Activated CD4-positive, alpha-beta T cell treated with anti-CD3 and anti-CD28 coated beads, Interleukin-2, amount 10 ng/mL, durations not matched to agents 24 days and 14 days (primary cell): ENCODE measurements at regions not wholly inside any gene's neighbourhood (a gene's known extent, or its start where the extent isn't known, plus 50 kb on each side); places are given as distances from the start of the nearest gene placed in this dataset.

Experiments used
- DNase-seq: peaks from one replicate; pipeline ENCODE4 v3.0.0; 2022
- H3K27ac Mint-ChIP-seq: one replicate; pipeline ENCODE4 v1.8.0; 2022; ENCODE audit warnings: mild to moderate bottlenecking, mixed read lengths
- H3K27me3 Mint-ChIP-seq: one replicate; pipeline ENCODE4 v1.8.0; 2022; ENCODE audit warnings: mixed read lengths
- H3K36me3 Mint-ChIP-seq: one replicate; pipeline ENCODE4 v1.8.0; 2022; ENCODE audit warnings: low read depth, mild to moderate bottlenecking, mixed read lengths
- H3K4me1 Mint-ChIP-seq: one replicate; pipeline ENCODE4 v1.8.0; 2021; ENCODE audit warnings: mixed read lengths
- H3K4me3 Mint-ChIP-seq: one replicate; pipeline ENCODE4 v1.8.0; 2022; ENCODE audit warnings: mild to moderate bottlenecking, moderate library complexity, mixed read lengths
- H3K9me3 Mint-ChIP-seq: one replicate; pipeline ENCODE4 v1.8.0; 2021; ENCODE audit warnings: mixed read lengths
- intact Hi-C: fragments of 100-400 bp; cut with micrococcal nuclease; formaldehyde crosslinking; loops from one replicate; pipeline ENCODE4 v1.15.1; 2023

DNA sequence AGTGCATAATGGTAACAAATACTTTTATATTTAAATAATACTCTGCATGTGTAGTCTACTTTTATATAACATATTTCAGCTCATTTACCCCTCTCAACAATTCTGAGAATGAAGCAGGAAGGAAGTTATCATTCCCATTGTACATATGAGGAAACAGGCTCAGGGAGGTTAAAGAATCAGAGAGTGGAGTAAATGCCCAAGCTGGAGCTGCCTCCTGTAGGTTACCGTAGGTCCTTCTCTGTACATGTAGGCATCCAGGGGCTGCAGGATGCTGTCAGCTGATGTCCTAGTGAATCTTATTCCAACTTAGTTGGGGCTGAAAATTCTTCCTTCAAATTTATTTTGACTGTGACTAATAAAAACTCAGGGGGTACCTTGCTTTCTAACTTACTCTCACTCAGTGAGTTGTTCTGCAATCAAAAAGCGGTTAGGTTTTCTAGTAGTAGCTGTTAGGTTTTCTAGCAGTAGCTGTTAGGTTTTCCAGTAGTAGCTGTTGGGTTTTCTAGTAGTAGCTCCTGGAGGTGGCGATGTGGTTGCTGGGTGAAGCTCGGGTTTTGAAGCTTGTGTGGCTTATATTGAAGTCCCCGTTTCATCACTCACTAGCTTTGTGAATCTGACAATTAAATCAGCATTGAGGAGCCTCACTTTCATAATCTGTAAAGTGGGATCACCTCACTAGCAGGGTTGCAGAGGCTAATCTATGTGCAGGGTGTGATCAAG lies 357.0 kb downstream of the NR2F2 start:
- Mint-ChIP-seq H3K27me3 (no peaks in the 10 kb centered on the region), H3K4me1 (no peaks in the 10 kb centered on the region)

DNA sequence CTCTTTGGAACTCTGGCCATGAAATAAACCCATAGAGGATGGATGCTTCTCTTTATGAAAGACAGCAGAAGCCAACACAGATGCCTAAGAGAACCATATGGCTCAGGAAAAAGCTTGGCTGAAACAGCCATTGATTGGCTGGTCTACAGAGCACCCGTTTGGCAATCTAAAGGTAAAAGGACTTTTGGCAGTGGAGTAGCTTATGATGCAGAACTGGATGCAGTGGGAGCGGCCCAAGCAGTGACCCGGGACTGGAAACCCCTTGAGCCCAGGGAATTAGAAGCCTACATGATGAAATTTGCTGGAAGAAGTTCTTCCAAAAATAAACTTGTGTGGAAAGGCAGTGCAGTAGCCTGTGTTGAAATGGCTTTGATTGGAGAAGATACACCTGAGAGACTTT lies 360.2 kb downstream of the NR2F2 start:
- Mint-ChIP-seq H3K4me1 (no peaks in the 10 kb centered on the region), H3K27me3 (no peaks in the 10 kb centered on the region), H3K9me3 (peaks cover 3% of the 10 kb centered on the region), H3K4me3 (no peak overlapping the region), H3K27ac (no peak overlapping the region), H3K36me3 (no peaks in the 10 kb centered on the region)
- no peak for DNase-seq
- intact Hi-C loops: no loop called here

More for the DNA sequence above, 357.0 kb downstream of the NR2F2 start:
- DNase-seq: no peak
- intact Hi-C loops: no loop called here
- Mint-ChIP-seq H3K9me3 (no peaks in the 10 kb centered on the region), H3K27ac (no peak overlapping the region), H3K36me3 (no peaks in the 10 kb centered on the region), H3K4me3 (no peak overlapping the region)

DNA sequence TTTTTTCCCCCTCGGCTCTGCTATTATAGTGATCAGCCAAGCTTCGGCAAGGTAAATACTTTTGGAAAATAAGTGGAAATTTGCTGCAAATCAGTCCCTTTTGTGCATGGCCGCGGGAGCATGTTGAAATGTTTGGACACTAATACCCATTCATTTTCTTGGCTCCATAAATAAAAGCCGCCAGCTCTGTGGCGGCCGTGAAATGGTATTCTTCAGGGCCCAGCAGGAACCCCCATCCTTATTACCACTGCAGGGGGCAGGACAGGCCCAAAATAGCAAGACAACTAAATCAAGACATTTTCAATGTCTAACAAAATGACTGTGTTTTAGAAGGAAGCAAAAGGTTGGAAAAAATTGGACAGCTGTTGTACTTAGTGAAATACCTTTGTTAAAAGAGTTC lies 362.3 kb downstream of the NR2F2 start:
- no peaks in the 10 kb centered on the region for H3K36me3 Mint-ChIP-seq
- no peak overlapping the region for H3K27ac Mint-ChIP-seq
- DNase-seq: no peak
- intact Hi-C loops: no loop called here
- peaks cover 3% of the 10 kb centered on the region for H3K9me3 Mint-ChIP-seq
- no peak overlapping the region for H3K4me3 Mint-ChIP-seq
- H3K4me1 Mint-ChIP-seq: no peaks in the 10 kb centered on the region
- H3K27me3 Mint-ChIP-seq: no peaks in the 10 kb centered on the region

DNA sequence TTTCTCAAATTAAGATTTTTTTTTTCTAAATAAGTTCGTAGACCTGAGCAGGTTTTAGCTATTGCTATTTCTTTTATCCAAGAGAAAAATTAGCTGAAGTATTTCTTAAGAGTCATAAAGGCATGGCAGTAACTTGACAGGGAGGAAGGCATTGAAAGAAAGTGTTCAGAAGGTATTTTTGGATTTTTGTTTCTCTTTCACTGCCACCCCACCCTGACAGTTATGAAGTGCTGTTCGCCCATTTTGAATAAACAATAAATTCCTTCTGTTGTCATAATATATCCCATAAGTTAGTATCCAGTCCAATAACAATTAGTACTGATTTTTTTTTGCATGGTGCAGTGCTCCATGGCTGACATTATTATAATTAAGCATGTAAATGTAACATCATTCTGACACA lies 363.0 kb downstream of the NR2F2 start:
- H3K4me3 Mint-ChIP-seq: no peak overlapping the region
- no peaks in the 10 kb centered on the region for H3K4me1 Mint-ChIP-seq
- no peak for DNase-seq
- H3K27ac Mint-ChIP-seq: no peak overlapping the region
- peaks cover 3% of the 10 kb centered on the region for H3K9me3 Mint-ChIP-seq
- H3K27me3 Mint-ChIP-seq: no peaks in the 10 kb centered on the region
- H3K36me3 Mint-ChIP-seq: no peaks in the 10 kb centered on the region
- intact Hi-C loops: no loop called here

DNA sequence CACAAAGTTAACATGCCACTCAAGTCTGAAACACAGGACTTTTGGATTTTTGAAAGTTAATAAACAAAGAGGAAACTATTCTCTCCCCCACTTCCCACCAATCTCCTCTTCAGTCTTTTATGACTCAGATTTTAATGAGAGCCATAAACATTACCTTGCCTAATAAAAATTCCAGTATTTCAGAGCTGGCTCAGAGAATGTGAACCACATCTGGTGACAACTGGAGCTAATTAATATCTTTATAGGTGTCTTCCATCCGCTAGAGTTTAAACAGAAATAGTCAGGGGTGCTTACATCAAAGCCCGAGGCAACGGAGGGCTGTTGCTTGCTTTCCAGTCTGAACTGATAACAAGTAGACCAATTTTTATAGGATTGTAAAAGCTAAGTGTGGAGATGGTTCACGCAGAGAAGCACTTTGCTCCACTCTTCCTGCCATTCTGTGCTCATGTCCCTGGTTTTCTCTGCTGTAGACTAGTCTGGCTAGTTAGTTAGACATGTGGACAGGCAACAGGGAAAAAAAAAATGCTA lies 363.6 kb downstream of the NR2F2 start:
- Mint-ChIP-seq H3K36me3 (no peaks in the 10 kb centered on the region), H3K27ac (no peak overlapping the region), H3K4me3 (no peak overlapping the region), H3K9me3 (peaks cover 3% of the 10 kb centered on the region), H3K27me3 (no peaks in the 10 kb centered on the region), H3K4me1 (no peaks in the 10 kb centered on the region)
- intact Hi-C loops: no loop called here
- DNase-seq: no peak

DNA sequence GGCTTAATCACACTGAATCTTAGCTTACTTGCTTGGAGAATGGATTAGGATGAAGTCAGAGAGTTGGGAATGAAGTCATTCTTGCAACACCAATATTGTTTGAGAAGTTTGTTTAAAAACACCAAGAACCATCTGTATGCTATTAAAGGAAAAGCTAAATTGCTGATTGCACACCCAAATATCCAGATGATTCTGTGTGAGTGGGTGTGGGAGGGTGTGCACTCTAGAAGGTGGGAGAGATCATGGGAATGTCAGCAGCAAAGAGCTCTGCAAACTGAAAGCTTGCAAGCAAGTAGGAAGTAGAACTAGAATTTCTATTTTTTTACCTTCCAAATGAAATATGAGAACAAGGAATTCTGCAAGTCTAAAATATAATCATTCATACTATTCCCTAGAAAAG lies 364.9 kb downstream of the NR2F2 start:
- Mint-ChIP-seq H3K36me3 (no peaks in the 10 kb centered on the region), H3K4me1 (no peaks in the 10 kb centered on the region), H3K27ac (no peak overlapping the region), H3K9me3 (peaks cover 3% of the 10 kb centered on the region), H3K4me3 (no peak overlapping the region), H3K27me3 (no peaks in the 10 kb centered on the region)
- no peak for DNase-seq
- intact Hi-C loops: no loop called here

DNA sequence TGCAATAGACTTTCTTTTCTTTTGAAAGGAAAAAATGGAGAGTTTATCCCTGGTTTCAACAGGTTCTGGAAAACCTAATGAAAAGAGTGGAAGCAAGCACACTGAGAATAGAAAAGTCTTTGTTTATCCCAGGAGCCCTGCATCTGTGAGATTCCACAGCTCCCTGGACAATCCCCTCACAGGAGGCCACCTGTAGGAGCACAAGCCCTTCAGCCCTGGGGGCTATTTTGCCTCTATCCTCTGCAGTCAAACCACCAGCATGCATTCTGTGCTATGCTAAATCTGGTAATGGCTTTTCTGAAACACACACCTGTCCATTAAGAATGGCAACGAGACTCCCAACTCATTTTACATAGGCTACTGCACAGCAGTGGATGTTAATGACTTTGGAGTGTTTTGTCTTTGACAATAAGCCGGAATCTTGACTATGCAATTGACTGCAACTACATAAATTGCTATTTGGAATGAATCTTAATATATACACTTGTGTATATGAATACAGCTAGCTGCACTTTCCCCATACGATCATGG lies 369.4 kb downstream of the NR2F2 start:
- Mint-ChIP-seq H3K27me3 (no peaks in the 10 kb centered on the region), H3K4me3 (no peak overlapping the region), H3K4me1 (no peaks in the 10 kb centered on the region), H3K9me3 (peaks cover 3% of the 10 kb centered on the region), H3K36me3 (no peaks in the 10 kb centered on the region), H3K27ac (no peak overlapping the region)
- no peak for DNase-seq
- intact Hi-C loops: no loop called here

DNA sequence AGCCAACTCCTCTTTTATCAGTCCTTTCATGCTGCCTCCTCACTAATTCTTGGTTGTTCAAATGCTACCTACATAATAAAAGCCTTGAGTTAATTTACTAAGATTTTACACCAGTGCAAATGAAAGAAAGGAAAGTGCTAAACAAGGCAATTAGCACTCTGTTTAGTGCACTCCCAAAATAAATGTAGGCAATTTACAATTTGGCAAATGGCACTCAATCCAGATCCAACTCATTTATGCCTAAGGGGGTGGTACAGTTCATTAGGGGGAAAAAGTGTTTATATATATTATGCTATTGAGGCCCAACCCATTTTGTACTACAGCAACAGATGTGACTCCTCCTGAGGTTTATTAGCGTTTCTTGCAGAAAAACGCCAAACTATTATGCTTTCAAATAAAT lies 370.1 kb downstream of the NR2F2 start:
- Mint-ChIP-seq H3K9me3 (no peaks in the 10 kb centered on the region), H3K27me3 (no peaks in the 10 kb centered on the region), H3K27ac (no peak overlapping the region), H3K4me3 (no peak overlapping the region), H3K4me1 (no peaks in the 10 kb centered on the region), H3K36me3 (no peaks in the 10 kb centered on the region)
- intact Hi-C loops: no loop called here
- no peak for DNase-seq

DNA sequence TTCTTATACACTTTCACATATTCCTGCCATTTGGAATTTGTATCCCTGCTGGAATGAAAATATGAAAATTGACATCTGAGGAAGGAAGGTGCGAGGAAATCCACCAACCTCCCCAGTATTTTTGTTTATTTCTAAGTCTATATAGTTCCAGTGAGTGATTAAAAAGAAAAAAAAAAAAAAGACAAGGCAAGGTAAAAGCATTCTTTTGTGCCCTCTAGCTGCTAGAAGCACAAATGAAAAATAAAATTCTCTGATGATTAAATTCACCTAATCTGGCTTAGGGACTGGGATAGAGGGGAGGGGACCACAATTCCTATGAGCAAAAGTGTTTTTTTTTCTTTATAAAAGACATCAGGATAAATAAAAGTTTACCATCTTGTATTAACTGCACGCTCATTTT lies 370.9 kb downstream of the NR2F2 start:
- no peak overlapping the region for H3K27ac Mint-ChIP-seq
- H3K36me3 Mint-ChIP-seq: no peaks in the 10 kb centered on the region
- intact Hi-C loops: no loop called here
- no peaks in the 10 kb centered on the region for H3K4me1 Mint-ChIP-seq
- no peak for DNase-seq
- H3K9me3 Mint-ChIP-seq: no peaks in the 10 kb centered on the region
- no peak overlapping the region for H3K4me3 Mint-ChIP-seq
- no peaks in the 10 kb centered on the region for H3K27me3 Mint-ChIP-seq

DNA sequence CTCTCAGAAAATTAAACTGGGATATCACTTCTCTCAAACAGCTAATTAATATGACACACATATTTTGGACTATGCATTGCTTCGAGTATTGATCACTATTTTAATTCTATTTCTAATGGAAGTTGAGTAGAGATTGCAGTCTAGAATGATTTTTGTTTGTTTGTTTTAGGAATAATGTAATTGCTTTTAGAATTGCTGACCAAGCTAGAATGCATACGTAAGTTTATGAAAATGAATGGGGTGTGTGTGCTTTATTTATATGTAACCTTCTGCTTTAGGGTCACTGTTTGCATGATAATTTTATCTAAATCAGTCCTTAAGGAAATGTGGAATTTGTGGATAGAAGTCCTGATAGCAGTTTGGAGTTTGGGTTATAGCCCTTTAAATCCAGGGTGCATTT lies 371.4 kb downstream of the NR2F2 start:
- intact Hi-C loops: no loop called here
- no peak for DNase-seq
- H3K4me3 Mint-ChIP-seq: no peak overlapping the region
- H3K9me3 Mint-ChIP-seq: no peaks in the 10 kb centered on the region
- no peaks in the 10 kb centered on the region for H3K27me3 Mint-ChIP-seq
- H3K4me1 Mint-ChIP-seq: no peaks in the 10 kb centered on the region
- H3K27ac Mint-ChIP-seq: no peak overlapping the region
- H3K36me3 Mint-ChIP-seq: no peaks in the 10 kb centered on the region

DNA sequence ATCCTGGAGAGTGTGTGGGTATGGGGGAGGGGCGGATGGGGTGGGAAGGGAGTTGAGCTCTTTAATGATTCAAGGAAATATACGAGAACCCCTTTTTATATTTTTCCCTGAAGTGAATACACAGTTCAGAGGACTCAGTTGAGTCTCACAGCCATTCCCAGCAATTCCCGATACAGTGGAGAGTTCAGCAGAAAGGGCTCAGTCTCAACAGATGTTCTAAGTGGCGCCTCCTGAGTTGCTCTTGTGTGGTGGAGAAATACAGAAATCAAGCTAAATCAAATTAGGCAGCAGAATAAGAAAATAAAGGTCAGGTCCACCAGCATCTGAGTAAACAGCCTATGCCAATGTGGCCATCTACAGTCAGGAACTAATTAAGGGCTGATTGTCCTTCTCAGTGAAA lies 372.1 kb downstream of the NR2F2 start:
- DNase-seq: no peak
- H3K36me3 Mint-ChIP-seq: no peaks in the 10 kb centered on the region
- no peak overlapping the region for H3K4me3 Mint-ChIP-seq
- no peaks in the 10 kb centered on the region for H3K4me1 Mint-ChIP-seq
- H3K9me3 Mint-ChIP-seq: no peaks in the 10 kb centered on the region
- no peaks in the 10 kb centered on the region for H3K27me3 Mint-ChIP-seq
- H3K27ac Mint-ChIP-seq: no peak overlapping the region
- intact Hi-C loops: no loop called here

DNA sequence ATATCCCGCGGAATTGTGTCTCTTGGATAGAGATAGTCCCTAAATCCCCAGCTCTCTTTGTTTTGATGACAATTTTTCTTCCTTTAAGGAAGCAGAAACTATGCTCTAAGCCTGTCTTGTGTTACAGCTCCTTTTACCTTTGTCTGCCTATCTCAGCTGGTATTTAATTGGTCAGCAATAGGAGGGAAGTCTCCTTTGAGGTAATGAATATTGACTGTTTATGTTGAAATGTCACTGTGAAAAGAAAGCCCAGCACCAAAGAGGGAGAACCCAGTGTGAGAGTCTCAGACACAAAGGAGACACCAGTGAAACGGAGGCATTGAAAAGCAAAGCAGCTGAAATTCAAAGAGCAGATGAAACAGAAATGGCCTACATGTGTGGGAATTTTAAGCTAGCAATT lies 372.6 kb downstream of the NR2F2 start:
- intact Hi-C loops: no loop called here
- Mint-ChIP-seq H3K27ac (no peak overlapping the region), H3K9me3 (no peaks in the 10 kb centered on the region), H3K4me1 (no peaks in the 10 kb centered on the region), H3K4me3 (no peak overlapping the region), H3K27me3 (no peaks in the 10 kb centered on the region), H3K36me3 (no peaks in the 10 kb centered on the region)
- DNase-seq: no peak

DNA sequence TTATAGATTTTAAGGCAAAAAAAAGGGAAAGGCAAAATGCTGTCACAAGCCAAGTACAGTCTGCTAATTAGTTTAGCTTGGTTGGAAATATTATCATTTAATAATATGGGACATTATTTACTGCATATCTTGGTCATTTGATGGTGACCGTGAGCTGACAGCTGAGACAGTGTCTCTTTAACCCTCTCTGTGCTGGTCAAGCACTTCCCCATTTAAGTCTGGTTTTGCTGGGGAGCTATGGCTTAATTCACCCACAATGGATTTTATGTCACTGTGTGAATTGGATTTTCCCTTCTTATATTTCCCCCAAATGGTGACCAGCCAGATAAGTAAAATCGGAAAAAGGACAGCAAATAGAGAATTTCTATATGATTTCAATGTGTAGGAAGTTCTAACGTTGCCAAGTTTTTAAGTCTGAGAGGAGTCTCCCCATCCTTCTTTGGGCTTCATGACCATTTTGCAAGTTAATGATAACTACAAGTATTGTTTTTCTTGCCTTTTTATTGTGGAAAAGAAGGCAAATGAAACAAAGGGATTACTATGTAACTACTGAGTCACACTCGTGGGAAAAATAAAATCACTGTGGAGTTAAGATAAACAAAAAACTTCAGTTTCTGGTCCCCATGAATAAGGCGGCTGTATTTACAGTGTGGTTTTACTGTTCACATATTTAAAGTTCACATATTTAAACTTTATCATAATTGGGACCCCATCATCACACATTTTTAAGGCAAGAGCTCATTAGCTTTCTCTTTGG lies 373.5 kb downstream of the NR2F2 start:
- Mint-ChIP-seq H3K27ac (no peak overlapping the region), H3K4me1 (no peaks in the 10 kb centered on the region), H3K27me3 (no peaks in the 10 kb centered on the region), H3K36me3 (no peaks in the 10 kb centered on the region), H3K4me3 (no peak overlapping the region), H3K9me3 (no peaks in the 10 kb centered on the region)
- DNase-seq: no peak
- intact Hi-C loops: no loop called here

DNA sequence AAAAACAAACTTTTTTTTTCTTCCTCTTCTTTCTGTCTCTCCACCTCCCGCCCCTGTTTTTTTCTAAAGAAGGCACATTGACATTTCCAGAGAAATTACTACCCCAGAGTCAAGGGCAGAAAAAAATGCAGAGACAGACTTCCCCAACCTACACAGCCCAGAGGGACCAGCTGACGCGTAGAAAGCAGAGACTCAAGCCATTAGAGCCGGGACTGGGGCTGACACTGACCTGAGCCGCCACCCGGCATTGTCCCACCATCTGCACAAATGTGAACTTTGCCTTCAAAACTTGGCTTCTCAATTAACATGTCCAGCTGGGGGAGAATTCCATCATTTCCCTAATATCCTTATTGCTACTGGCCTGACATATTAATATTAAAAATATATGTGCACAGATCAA lies 385.6 kb downstream of the NR2F2 start:
- intact Hi-C loops: no loop called here

More for the DNA sequence above, 385.6 kb downstream of the NR2F2 start:
- H3K9me3 Mint-ChIP-seq: no peaks in the 10 kb centered on the region
- no peaks in the 10 kb centered on the region for H3K36me3 Mint-ChIP-seq
- H3K27me3 Mint-ChIP-seq: no peaks in the 10 kb centered on the region
- no peak overlapping the region for H3K4me3 Mint-ChIP-seq
- no peaks in the 10 kb centered on the region for H3K4me1 Mint-ChIP-seq
- H3K27ac Mint-ChIP-seq: no peak overlapping the region
- DNase-seq: no peak
